GM12865 (cell line): ENCODE measurements at regions not wholly inside any gene's neighbourhood (a gene's known extent, or its start where the extent isn't known, plus 50 kb on each side); places are given as distances from the start of the nearest gene placed in this dataset.
A peak's percentile ranks its signal among the peaks of the same experiment; 100 is the strongest.

Experiments
- DNase-seq: peaks from one replicate; pipeline ENCODE4 v3.0.0; 2010; ENCODE audit warnings: low read depth
- H3K4me3 ChIP-seq: 2 replicates; pipeline ENCODE4 v1.5.1; 2011; ENCODE audit warnings: mild to moderate bottlenecking, low read depth, low read length, control low read depth
- TF ChIP-seq, protein P1 (sequence below): IDR thresholded peaks from 2 replicates; pipeline ENCODE4 v1.5.1; 2011; ENCODE audit warnings: low read length, control low read depth, low read depth, inconsistent platforms; ENCODE audit not compliant: insufficient read depth; ENCODE audit errors: missing control alignments

DNA sequence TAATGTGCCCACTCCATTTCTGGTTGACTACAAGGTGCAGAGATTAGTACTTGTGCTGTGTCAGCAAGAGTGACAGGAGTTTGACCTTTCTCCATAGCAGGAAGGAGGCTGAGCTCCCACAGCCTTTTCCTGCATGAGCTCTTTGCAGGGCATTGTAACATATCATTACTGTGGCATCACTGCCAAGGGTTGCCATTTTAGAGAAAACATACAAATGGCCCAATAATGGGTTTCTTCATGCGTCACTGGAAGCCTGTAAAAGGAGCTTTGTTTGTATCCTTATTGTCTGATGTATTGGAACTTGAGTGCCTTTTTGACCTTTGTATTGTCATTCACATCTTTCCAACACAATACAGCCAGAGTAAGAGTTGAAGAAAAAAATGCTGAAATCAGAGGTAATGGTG, 323.0 kb upstream of the CDIN1 start:
- H3K4me3 ChIP-seq: no peak overlapping the region
- no peak for DNase-seq
- TF ChIP-seq, protein P1, sequence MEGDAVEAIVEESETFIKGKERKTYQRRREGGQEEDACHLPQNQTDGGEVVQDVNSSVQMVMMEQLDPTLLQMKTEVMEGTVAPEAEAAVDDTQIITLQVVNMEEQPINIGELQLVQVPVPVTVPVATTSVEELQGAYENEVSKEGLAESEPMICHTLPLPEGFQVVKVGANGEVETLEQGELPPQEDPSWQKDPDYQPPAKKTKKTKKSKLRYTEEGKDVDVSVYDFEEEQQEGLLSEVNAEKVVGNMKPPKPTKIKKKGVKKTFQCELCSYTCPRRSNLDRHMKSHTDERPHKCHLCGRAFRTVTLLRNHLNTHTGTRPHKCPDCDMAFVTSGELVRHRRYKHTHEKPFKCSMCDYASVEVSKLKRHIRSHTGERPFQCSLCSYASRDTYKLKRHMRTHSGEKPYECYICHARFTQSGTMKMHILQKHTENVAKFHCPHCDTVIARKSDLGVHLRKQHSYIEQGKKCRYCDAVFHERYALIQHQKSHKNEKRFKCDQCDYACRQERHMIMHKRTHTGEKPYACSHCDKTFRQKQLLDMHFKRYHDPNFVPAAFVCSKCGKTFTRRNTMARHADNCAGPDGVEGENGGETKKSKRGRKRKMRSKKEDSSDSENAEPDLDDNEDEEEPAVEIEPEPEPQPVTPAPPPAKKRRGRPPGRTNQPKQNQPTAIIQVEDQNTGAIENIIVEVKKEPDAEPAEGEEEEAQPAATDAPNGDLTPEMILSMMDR: no peak

DNA sequence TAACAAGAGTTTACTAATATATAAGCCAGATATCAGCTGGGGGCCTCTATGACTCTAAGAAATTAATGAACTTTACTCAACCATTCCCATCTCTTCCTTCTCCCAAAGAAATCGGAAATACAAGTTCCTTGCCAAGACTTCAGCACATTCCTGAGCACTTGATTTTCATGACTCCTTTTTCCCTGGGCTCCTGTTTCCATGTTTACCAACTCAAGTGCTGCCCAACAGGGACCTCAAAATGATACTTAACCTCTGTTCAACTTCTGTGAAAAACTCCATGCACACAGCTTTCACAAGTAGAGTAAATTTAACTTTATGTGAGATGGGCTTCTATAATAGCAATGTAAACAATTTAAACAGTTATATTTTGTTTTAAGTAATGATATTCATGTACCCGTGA, 315.8 kb upstream of the CDIN1 start:
- H3K4me3 ChIP-seq: no peak overlapping the region
- TF ChIP-seq, protein P1: no peak
- DNase-seq: no peak

DNA sequence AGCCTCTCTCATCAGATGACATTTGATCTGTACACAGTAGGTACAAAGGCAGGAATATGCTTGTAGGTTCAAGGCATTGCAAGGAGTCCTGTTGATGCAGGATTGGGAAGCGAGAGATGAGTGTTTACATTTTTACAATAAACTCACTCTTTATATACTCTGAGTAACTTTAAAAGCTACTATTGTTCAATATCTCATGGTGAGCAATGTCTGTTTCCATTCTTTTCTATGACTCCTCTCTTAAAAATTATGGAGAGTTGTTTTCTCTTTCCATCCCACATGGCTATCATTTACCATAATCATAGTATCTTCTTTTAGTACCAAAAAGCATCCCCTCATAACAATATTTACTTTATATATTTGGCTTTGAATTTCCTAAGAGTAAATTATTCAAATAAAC, 314.0 kb upstream of the CDIN1 start:
- TF ChIP-seq, protein P1: no peak
- DNase-seq: no peak
- no peak overlapping the region for H3K4me3 ChIP-seq

DNA sequence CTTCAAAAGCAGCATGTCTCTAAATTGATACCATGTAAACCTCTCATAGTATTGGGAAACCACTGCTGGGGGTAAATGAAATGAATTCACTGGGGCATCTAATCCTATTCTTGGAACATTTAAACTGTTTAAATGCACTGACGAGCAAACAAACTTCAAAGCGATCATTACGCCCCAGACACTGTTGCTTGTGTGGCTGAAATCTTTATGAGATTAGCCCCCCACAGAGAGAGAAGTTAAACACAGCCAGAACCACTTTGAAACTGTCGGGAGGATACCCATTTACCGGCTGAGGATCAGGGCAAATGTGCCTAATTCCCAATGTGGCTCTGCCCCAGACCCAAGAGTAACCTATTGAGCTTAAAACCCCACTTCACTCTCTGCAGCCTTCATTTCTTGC, 308.4 kb upstream of the CDIN1 start:
- DNase-seq: no peak
- TF ChIP-seq, protein P1: no peak
- no peak overlapping the region for H3K4me3 ChIP-seq

DNA sequence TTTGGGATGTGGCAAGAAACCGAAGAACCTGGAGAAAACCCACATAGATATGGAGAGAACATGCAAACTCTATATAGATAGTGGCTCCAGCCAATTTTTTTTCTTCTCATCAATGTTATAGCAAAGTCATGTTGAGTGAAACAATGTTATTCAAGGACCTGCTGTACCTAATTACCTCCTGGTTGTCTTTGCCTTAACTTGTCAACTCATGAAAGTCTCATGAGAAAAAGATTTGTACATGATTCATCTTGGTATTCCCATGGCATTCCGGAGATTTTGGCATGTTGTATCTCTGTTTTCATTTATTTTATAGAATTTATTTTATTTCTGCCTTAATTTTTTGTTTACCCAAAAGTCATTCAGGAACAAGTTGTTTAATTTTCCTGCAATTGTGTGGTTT, 303.8 kb upstream of the CDIN1 start:
- no peak overlapping the region for H3K4me3 ChIP-seq
- no peak for DNase-seq
- TF ChIP-seq, protein P1: no peak

DNA sequence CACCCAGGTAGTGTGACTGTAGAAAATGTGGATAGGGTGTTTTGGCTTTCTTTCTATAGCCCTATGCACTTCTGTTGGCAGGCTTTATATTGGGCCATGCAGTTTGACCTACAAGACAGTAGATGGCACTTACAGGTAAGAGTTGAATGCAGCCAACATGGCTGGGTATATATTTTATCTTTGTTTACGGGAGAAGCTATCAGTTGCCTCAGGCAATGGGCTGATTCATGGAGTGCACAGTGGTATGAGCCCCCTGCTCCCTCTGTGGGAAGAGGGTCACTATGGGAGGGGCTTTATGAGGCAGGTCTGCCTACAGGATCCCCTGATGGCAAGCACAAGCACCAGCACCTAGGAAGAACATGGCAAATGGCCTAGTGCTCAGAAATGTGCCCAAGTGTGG, 301.2 kb upstream of the CDIN1 start:
- peak; percentile 1 for DNase-seq
- TF ChIP-seq, protein P1: no peak
- no peak overlapping the region for H3K4me3 ChIP-seq

DNA sequence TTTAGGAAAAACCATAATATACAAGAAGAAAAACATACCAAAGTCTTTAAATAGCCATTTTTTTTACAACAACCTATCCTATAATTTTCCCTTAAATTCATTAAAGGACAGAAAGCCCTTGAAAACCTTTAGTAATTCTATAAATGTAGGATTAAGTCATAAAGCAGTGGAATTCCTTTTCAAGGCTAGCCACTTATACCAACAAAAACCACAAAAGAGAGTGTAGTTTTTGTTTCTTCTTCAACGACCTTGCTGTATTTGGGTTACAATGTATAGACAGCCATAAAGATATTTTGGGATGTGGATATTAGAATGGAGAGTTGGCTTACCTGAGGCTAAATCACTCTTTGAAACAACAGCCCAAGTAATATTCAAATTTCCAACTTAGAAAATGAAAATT, 296.6 kb upstream of the CDIN1 start:
- H3K4me3 ChIP-seq: no peak overlapping the region
- no peak for DNase-seq
- TF ChIP-seq, protein P1: no peak
